HepG2 (cell line): ENCODE measurements at regions not wholly inside any gene's neighbourhood (a gene's known extent, or its start where the extent isn't known, plus 50 kb on each side); places are given as distances from the start of the nearest gene placed in this dataset.

Experiments
- ATAC-seq: fragments of 200-7000 bp; cut with Tn5 transposase; 3 replicates; pipeline ENCODE4 v1.9.1; 2020; ENCODE audit warnings: mild to moderate bottlenecking, moderate library complexity
- BruUV-seq: library from RNA; stranded (reverse); fragments of 400-500 nt; replicated peaks from 2 replicates; lab custom pipeline; 2021; lab: Mats Ljungman, UMichigan
- CTCF ChIA-PET: fragments of 300-600 bp; formaldehyde crosslinking; extraction: SDS; loops from one replicate; lab custom pipeline; 2021; ENCODE audit warnings: low total read pairs, inconsistent platforms, low intra/inter-chr PET ratio; lab: Yijun Ruan, JAX
- POLR2A ChIA-PET: fragments of 350-600 bp; sonication (Branson Sonifier 250); formaldehyde crosslinking; loops from one replicate; lab custom pipeline; 2020; ENCODE audit warnings: antibody characterized with exemption, inconsistent platforms; lab: Yijun Ruan, JAX
- DNase-seq: peaks from one replicate; pipeline ENCODE4 v3.0.0-alpha.2; 2015; ENCODE audit warnings: low spot score
- FAIRE-seq: peaks from 3 replicates; lab custom pipeline; 2011; peaks lifted over from hg19 to GRCh38; lab: Jason Lieb, UNC
- H2AFZ ChIP-seq: one replicate; pipeline ENCODE4 v1.6.1; 2011; ENCODE audit warnings: low read length, inconsistent platforms
- H3K27ac ChIP-seq: fragments of 300-600 bp; 3 replicates; pipeline ENCODE4 v1.8.0; 2011; ENCODE audit warnings: mixed run types, mild to moderate bottlenecking, mixed read lengths, low read length, inconsistent platforms; ENCODE audit not compliant: insufficient read depth; ENCODE audit errors: extremely low read length
- H3K27me3 ChIP-seq, 2 experiments: fragments of 200-600 bp in 1 of 2; 2 replicates in 1 of 2; 3 replicates in 1 of 2; pipeline versions ENCODE4 v1.6.0 to v1.8.0; 2011; ENCODE audit warnings: low read length in 2 of 2, mild to moderate bottlenecking in 2 of 2, moderate library complexity in 2 of 2, inconsistent platforms in 1 of 2; ENCODE audit not compliant: insufficient read depth in 2 of 2, control insufficient read depth in 1 of 2
- H3K36me3 ChIP-seq, 2 experiments: fragments of 200-600 bp in 1 of 2; replicated peaks in 1 of 2; 2 replicates in 1 of 2; 3 replicates in 1 of 2; pipeline versions ENCODE4 v1.5.1 to v1.8.0; 2011; ENCODE audit warnings: low read length in 2 of 2, inconsistent platforms in 1 of 2; ENCODE audit not compliant: insufficient read depth in 2 of 2, control insufficient read depth in 1 of 2
- H3K4me1 ChIP-seq: 2 replicates; pipeline ENCODE4 v1.5.1; 2012; ENCODE audit warnings: low read length, inconsistent platforms; ENCODE audit not compliant: insufficient read depth
- H3K4me2 ChIP-seq: 2 replicates; pipeline ENCODE4 v1.6.0; 2011; ENCODE audit warnings: low read depth, low read length, inconsistent platforms
- H3K4me3 ChIP-seq, 3 experiments: fragments of 200-600 bp in 1 of 3; sonication (generic), shearing (Covaris generic) in 1 of 3; replicated peaks in 1 of 3; 2 replicates each; pipeline ENCODE4 v1.5.1; 2011 to 2016; ENCODE audit warnings: low read length in 3 of 3, inconsistent platforms in 2 of 3, low read depth in 2 of 3, mild to moderate bottlenecking in 2 of 3, control low read depth in 1 of 3, mixed read lengths in 1 of 3; ENCODE audit not compliant: insufficient read depth in 1 of 3
- H3K79me2 ChIP-seq: one replicate; pipeline ENCODE4 v1.6.1; 2011; ENCODE audit warnings: low read length, inconsistent platforms; ENCODE audit not compliant: insufficient read depth
- H3K9ac ChIP-seq: 2 replicates; pipeline ENCODE4 v1.6.0; 2011; ENCODE audit warnings: mild to moderate bottlenecking, low read depth, low read length, inconsistent platforms; ENCODE audit not compliant: insufficient read depth
- H3K9me3 ChIP-seq: 2 replicates; pipeline ENCODE4 v1.5.1; 2012; ENCODE audit warnings: mild to moderate bottlenecking, low read length
- H4K20me1 ChIP-seq: 2 replicates; pipeline ENCODE4 v1.6.0; 2011; ENCODE audit warnings: inconsistent platforms, mild to moderate bottlenecking, low read length, moderate library complexity; ENCODE audit not compliant: insufficient read depth
- BCL6 ChIP-seq: IDR thresholded peaks from 2 replicates; pipeline ENCODE4 v1.6.1; 2016; ENCODE audit warnings: missing genetic modification reagents, missing compliant biosample characterization
- CREB1 ChIP-seq, 2 experiments: fragments of 450-650 bp in 1 of 2; IDR thresholded peaks; 2 replicates each; pipeline ENCODE4 v1.6.1; 2016 to 2017; ENCODE audit warnings: control low read depth in 1 of 2, mild to moderate bottlenecking in 1 of 2, missing compliant biosample characterization in 1 of 2, missing genetic modification characterization in 1 of 2
- MAFF ChIP-seq: IDR thresholded peaks from 2 replicates; pipeline ENCODE4 v1.6.1; 2011; ENCODE audit warnings: low read depth, low read length, improper control_type of control experiment
- NFE2L1 ChIP-seq: sonication (generic); formaldehyde crosslinking; IDR thresholded peaks from 2 replicates; pipeline ENCODE4 v1.4.0; 2020; ENCODE audit warnings: missing genetic modification reagents, mild to moderate bottlenecking, borderline replicate concordance
- PPARG ChIP-seq: conservative IDR thresholded peaks from 2 replicates; pipeline ENCODE4 v1.6.1; 2016; ENCODE audit warnings: missing biosample characterization, missing genetic modification reagents
- ZNF20 ChIP-seq: sonication (generic); formaldehyde crosslinking; IDR thresholded peaks from 2 replicates; pipeline ENCODE4 v1.4.0; 2020; ENCODE audit warnings: mild to moderate bottlenecking, moderate library complexity, missing genetic modification reagents
- ZNF30 ChIP-seq: sonication (generic); formaldehyde crosslinking; IDR thresholded peaks from 2 replicates; pipeline ENCODE4 v1.5.0; 2020; ENCODE audit warnings: mild to moderate bottlenecking, missing genetic modification reagents
- ZNF574 ChIP-seq: sonication (generic); formaldehyde crosslinking; IDR thresholded peaks from 2 replicates; pipeline ENCODE4 v1.4.0; 2020; ENCODE audit warnings: missing genetic modification reagents
- ZNF850 ChIP-seq: sonication (generic); formaldehyde crosslinking; conservative IDR thresholded peaks from 2 replicates; pipeline ENCODE4 v1.9.0; 2021; ENCODE audit warnings: mild to moderate bottlenecking, missing genetic modification reagents
- ZSCAN25 ChIP-seq: sonication (generic); formaldehyde crosslinking; IDR thresholded peaks from 2 replicates; pipeline ENCODE4 v1.8.0; 2022; ENCODE audit warnings: mild to moderate bottlenecking, missing genetic modification reagents
- WGBS: methylation state at CpG from one replicate; pipeline ENCODE4 v1.1.6; 2017; ENCODE audit warnings: low lambda C conversion rate; 5-methylcytosine and 5-hydroxymethylcytosine counted together
- in situ Hi-C: cut with HindIII; loops from 2 replicates; pipeline ENCODE4 v1.10.0; 2017; ENCODE audit warnings: low pct_unique_long_range_greater_than_20kb; ENCODE audit not compliant: extremely low pct_ligation_motif_present
- intact Hi-C: fragments of 100-400 bp; cut with micrococcal nuclease; formaldehyde crosslinking; loops from one replicate; pipeline ENCODE4 v1.10.0; 2022; ENCODE audit not compliant: unreplicated experiment
- TF ChIP-seq, protein P1 (sequence below): sonication (generic); formaldehyde crosslinking; IDR thresholded peaks from 2 replicates; pipeline ENCODE4 v1.4.0; 2020; ENCODE audit warnings: missing genetic modification reagents
- TF ChIP-seq, protein P2 (sequence below): sonication (generic); formaldehyde crosslinking; IDR thresholded peaks from 2 replicates; pipeline ENCODE4 v1.4.0; 2020; ENCODE audit warnings: missing genetic modification reagents, mild to moderate bottlenecking, borderline replicate concordance

DNA sequence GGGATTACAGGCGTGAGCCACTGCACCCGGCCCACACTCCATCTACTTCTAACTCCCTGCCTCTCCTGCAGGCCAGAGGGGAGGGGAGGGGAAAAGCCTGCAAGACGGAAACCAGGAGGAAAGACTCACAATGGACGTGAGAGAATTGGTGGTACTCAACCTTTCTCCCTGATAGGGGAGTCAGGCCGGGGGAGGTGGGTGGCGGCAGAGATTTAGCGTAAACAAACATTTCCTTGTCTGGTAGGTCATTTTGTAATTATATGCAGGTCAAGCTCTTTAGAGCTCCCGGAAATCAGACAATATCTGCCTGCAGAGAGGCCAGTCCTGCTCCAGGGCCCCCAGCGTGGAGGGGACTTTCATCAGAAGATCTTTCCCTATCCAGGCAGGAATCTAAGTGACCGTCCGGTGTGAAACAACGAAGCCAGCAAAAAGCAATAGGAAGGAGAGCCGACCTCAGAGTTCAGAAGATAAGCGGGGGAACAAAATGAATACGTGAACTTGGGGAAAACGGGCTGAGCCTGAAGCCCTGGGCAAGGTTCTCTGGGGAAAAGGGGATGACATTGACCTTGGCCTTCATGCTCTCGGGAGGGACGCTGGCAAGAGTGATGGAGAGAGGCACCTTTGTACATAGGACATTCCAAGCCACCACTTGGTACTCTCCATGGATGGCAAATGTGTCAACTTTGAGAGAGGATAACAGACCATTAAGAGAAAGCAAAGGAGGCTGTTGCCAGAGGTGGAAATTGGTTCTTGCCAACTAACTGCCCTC, 62.3 kb downstream of the SPRING1 start:
- Histone ChIP-seq H3K27ac (no peak overlapping the region), H3K79me2 (no peaks in the 10 kb centered on the region), H2AFZ (no peak overlapping the region), H4K20me1 (no peaks in the 10 kb centered on the region; the same call in 1 of the 2 replicates), H3K4me1 (peaks cover 26% of the 10 kb centered on the region), H3K36me3 (no peaks in the 10 kb centered on the region), H3K9me3 (no peaks in the 10 kb centered on the region), H3K9ac (no peak overlapping the region), H3K4me2 (peak overlapping the region; percentile 32; the same call in 1 of the 2 replicates), H3K27me3 (no peaks in the 10 kb centered on the region), H3K4me3 (no peak overlapping the region)
- peak; percentile 41 for ATAC-seq
- DNase-seq = no peak
- POLR2A ChIA-PET = no interaction called here
- FAIRE-seq = peak; percentile 4
- 28% methylated on average over 18 of the region's 18 CpGs for WGBS
- no TSS peak for BruUV-seq
- CTCF ChIA-PET = no interaction called here
- intact Hi-C loops = no loop called here
- in situ Hi-C loops = no loop called here
- TF ChIP-seq ZSCAN25 (CRISPR knock-in tag) (no peak), NFE2L1 (no peak), PPARG (CRISPR knock-in tag) (peak; percentile 69), ZNF850 (CRISPR knock-in tag) (no peak), ZNF30 (no peak), ZNF20 (CRISPR knock-in tag) (no peak), CREB1 (IDR thresholded peaks at IDR 0.05) (no peak), CREB1 (CRISPR knock-in tag; IDR thresholded peaks at IDR 0.05) (no peak), ZNF574 (CRISPR knock-in tag) (no peak), MAFF (no peak), BCL6 (CRISPR knock-in tag) (peak; percentile 12; the same call in 1 of the 2 replicates)
- TF ChIP-seq, protein P1, sequence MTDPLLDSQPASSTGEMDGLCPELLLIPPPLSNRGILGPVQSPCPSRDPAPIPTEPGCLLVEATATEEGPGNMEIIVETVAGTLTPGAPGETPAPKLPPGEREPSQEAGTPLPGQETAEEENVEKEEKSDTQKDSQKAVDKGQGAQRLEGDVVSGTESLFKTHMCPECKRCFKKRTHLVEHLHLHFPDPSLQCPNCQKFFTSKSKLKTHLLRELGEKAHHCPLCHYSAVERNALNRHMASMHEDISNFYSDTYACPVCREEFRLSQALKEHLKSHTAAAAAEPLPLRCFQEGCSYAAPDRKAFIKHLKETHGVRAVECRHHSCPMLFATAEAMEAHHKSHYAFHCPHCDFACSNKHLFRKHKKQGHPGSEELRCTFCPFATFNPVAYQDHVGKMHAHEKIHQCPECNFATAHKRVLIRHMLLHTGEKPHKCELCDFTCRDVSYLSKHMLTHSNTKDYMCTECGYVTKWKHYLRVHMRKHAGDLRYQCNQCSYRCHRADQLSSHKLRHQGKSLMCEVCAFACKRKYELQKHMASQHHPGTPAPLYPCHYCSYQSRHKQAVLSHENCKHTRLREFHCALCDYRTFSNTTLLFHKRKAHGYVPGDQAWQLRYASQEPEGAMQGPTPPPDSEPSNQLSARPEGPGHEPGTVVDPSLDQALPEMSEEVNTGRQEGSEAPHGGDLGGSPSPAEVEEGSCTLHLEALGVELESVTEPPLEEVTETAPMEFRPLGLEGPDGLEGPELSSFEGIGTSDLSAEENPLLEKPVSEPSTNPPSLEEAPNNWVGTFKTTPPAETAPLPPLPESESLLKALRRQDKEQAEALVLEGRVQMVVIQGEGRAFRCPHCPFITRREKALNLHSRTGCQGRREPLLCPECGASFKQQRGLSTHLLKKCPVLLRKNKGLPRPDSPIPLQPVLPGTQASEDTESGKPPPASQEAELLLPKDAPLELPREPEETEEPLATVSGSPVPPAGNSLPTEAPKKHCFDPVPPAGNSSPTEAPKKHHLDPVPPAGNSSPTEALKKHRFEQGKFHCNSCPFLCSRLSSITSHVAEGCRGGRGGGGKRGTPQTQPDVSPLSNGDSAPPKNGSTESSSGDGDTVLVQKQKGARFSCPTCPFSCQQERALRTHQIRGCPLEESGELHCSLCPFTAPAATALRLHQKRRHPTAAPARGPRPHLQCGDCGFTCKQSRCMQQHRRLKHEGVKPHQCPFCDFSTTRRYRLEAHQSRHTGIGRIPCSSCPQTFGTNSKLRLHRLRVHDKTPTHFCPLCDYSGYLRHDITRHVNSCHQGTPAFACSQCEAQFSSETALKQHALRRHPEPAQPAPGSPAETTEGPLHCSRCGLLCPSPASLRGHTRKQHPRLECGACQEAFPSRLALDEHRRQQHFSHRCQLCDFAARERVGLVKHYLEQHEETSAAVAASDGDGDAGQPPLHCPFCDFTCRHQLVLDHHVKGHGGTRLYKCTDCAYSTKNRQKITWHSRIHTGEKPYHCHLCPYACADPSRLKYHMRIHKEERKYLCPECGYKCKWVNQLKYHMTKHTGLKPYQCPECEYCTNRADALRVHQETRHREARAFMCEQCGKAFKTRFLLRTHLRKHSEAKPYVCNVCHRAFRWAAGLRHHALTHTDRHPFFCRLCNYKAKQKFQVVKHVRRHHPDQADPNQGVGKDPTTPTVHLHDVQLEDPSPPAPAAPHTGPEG (CRISPR knock-in tag) = no peak
- TF ChIP-seq, protein P2, sequence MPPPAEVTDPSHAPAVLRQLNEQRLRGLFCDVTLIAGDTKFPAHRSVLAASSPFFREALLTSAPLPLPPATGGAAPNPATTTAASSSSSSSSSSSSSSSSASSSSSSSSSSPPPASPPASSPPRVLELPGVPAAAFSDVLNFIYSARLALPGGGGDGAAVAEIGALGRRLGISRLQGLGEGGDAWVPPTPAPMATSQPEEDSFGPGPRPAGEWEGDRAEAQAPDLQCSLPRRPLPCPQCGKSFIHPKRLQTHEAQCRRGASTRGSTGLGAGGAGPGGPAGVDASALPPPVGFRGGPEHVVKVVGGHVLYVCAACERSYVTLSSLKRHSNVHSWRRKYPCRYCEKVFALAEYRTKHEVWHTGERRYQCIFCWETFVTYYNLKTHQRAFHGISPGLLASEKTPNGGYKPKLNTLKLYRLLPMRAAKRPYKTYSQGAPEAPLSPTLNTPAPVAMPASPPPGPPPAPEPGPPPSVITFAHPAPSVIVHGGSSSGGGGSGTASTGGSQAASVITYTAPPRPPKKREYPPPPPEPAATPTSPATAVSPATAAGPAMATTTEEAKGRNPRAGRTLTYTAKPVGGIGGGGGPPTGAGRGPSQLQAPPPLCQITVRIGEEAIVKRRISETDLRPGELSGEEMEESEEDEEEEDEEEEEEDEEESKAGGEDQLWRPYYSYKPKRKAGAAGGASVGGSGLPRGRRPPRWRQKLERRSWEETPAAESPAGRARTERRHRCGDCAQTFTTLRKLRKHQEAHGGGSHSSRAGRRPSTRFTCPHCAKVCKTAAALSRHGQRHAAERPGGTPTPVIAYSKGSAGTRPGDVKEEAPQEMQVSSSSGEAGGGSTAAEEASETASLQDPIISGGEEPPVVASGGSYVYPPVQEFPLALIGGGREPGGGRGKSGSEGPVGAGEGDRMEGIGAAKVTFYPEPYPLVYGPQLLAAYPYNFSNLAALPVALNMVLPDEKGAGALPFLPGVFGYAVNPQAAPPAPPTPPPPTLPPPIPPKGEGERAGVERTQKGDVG = no peak
